GM23338 (cell line): ENCODE measurements at regions not wholly inside any gene's neighbourhood (a gene's known extent, or its start where the extent isn't known, plus 50 kb on each side); places are given as distances from the start of the nearest gene placed in this dataset.

Experiments
- CREB1 ChIP-seq: fragments of 250-450 bp; sonication (Bioruptor Pico); IDR thresholded peaks from 2 replicates; pipeline ENCODE4 v1.5.0; 2020; ENCODE audit warnings: low read depth, mild to moderate bottlenecking, moderate library complexity
- EZH2 ChIP-seq: fragments of 200-600 bp; sonication (generic); IDR thresholded peaks from one replicate; pipeline ENCODE4 v1.8.0; 2017; ENCODE audit warnings: antibody characterized with exemption, mild to moderate bottlenecking, low read depth; ENCODE audit not compliant: unreplicated experiment
- EZH2phosphoT487 ChIP-seq: fragments of 200-600 bp; sonication (generic); IDR thresholded peaks from one replicate; pipeline ENCODE4 v1.8.1; 2018; ENCODE audit warnings: antibody characterized with exemption; ENCODE audit not compliant: unreplicated experiment
- JUNB ChIP-seq: IDR thresholded peaks from one replicate; pipeline ENCODE4 v1.6.1; 2016; ENCODE audit warnings: antibody characterized with exemption; ENCODE audit not compliant: unreplicated experiment
- NANOG ChIP-seq: IDR thresholded peaks from 2 replicates; pipeline ENCODE4 v1.6.1; 2016; ENCODE audit warnings: antibody characterized with exemption, borderline replicate concordance
- POLR2AphosphoS5 ChIP-seq: IDR thresholded peaks from 2 replicates; pipeline ENCODE4 v1.6.1; 2016; ENCODE audit warnings: antibody characterized with exemption, low read depth
- STAT1 ChIP-seq: IDR thresholded peaks from one replicate; pipeline ENCODE4 v1.6.1; 2016; ENCODE audit warnings: antibody characterized with exemption; ENCODE audit not compliant: unreplicated experiment
- ZNF114 ChIP-seq: fragments of 250-450 bp; sonication (Bioruptor Pico); IDR thresholded peaks from 2 replicates; pipeline ENCODE4 v1.5.0; 2020; ENCODE audit warnings: mild to moderate bottlenecking, moderate library complexity
- TF ChIP-seq, protein P1 (sequence below), 2 experiments: fragments of 200-600 bp in 1 of 2; sonication (generic) in 1 of 2; conservative IDR thresholded peaks; 2 replicates each; pipeline versions ENCODE4 v1.5.1 to v1.6.1; 2016 to 2017; ENCODE audit warnings: antibody characterized with exemption in 2 of 2, low read depth in 2 of 2, mild to moderate bottlenecking in 2 of 2, moderate library complexity in 1 of 2
- TF ChIP-seq, protein P2 (sequence below): IDR thresholded peaks from one replicate; pipeline ENCODE4 v1.6.1; 2018; ENCODE audit warnings: antibody characterized with exemption; ENCODE audit not compliant: unreplicated experiment
- TF ChIP-seq, protein P3 (sequence below): IDR thresholded peaks from 2 replicates; pipeline ENCODE4 v1.6.1; 2016; ENCODE audit warnings: antibody characterized with exemption

DNA sequence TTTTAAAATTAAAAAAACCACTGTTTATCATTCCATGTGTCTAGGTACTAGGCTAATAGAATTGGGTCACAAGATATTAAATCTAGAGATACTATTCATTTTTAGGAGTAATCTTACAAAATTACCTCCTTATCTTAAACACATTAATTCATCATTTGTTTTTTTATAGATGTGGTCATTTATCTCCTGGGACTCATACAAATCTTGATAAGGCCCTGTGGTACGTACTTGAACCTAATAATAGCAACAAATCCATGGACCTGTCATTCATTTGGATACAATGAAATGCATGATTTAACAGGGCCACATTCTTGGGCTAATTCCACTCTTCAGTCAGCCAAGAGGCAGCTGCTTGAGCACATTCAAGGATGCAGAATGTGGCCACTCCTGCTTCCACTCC is 66.4 kb upstream of the MARCHF11 start:
- TF ChIP-seq, protein P1, sequence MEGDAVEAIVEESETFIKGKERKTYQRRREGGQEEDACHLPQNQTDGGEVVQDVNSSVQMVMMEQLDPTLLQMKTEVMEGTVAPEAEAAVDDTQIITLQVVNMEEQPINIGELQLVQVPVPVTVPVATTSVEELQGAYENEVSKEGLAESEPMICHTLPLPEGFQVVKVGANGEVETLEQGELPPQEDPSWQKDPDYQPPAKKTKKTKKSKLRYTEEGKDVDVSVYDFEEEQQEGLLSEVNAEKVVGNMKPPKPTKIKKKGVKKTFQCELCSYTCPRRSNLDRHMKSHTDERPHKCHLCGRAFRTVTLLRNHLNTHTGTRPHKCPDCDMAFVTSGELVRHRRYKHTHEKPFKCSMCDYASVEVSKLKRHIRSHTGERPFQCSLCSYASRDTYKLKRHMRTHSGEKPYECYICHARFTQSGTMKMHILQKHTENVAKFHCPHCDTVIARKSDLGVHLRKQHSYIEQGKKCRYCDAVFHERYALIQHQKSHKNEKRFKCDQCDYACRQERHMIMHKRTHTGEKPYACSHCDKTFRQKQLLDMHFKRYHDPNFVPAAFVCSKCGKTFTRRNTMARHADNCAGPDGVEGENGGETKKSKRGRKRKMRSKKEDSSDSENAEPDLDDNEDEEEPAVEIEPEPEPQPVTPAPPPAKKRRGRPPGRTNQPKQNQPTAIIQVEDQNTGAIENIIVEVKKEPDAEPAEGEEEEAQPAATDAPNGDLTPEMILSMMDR (conservative IDR thresholded peaks at IDR 0.05; ENCODE audit: low read depth in 2 of 2), result no peak
- TF ChIP-seq, protein P2, sequence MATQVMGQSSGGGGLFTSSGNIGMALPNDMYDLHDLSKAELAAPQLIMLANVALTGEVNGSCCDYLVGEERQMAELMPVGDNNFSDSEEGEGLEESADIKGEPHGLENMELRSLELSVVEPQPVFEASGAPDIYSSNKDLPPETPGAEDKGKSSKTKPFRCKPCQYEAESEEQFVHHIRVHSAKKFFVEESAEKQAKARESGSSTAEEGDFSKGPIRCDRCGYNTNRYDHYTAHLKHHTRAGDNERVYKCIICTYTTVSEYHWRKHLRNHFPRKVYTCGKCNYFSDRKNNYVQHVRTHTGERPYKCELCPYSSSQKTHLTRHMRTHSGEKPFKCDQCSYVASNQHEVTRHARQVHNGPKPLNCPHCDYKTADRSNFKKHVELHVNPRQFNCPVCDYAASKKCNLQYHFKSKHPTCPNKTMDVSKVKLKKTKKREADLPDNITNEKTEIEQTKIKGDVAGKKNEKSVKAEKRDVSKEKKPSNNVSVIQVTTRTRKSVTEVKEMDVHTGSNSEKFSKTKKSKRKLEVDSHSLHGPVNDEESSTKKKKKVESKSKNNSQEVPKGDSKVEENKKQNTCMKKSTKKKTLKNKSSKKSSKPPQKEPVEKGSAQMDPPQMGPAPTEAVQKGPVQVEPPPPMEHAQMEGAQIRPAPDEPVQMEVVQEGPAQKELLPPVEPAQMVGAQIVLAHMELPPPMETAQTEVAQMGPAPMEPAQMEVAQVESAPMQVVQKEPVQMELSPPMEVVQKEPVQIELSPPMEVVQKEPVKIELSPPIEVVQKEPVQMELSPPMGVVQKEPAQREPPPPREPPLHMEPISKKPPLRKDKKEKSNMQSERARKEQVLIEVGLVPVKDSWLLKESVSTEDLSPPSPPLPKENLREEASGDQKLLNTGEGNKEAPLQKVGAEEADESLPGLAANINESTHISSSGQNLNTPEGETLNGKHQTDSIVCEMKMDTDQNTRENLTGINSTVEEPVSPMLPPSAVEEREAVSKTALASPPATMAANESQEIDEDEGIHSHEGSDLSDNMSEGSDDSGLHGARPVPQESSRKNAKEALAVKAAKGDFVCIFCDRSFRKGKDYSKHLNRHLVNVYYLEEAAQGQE, result no peak
- TF ChIP-seq EZH2 (no peak), EZH2phosphoT487 (no peak), JUNB (no peak), POLR2AphosphoS5 (no peak), ZNF114 (CRISPR knock-in tag) (no peak), CREB1 (CRISPR knock-in tag) (no peak), STAT1 (no peak), NANOG (no peak)
- TF ChIP-seq, protein P3, sequence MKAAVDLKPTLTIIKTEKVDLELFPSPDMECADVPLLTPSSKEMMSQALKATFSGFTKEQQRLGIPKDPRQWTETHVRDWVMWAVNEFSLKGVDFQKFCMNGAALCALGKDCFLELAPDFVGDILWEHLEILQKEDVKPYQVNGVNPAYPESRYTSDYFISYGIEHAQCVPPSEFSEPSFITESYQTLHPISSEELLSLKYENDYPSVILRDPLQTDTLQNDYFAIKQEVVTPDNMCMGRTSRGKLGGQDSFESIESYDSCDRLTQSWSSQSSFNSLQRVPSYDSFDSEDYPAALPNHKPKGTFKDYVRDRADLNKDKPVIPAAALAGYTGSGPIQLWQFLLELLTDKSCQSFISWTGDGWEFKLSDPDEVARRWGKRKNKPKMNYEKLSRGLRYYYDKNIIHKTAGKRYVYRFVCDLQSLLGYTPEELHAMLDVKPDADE, result no peak
